ENCODE measurements at regions not wholly inside any gene's neighbourhood (a gene's known extent, or its start where the extent isn't known, plus 50 kb on each side); places are given as distances from the start of the nearest gene placed in this dataset.

GRCh38 chr11:39255648-39256047 is 2203.8 kb downstream of the LRRC4C start:
- TF ChIP-seq CTCF (IDR thresholded peaks at IDR 0.05), result no peak
- TF ChIP-seq FOXJ3 (CRISPR knock-in tag; IDR thresholded peaks at IDR 0.05; ENCODE audit: borderline replicate concordance), result no peak
- TF ChIP-seq HMGA2 (CRISPR knock-in tag; IDR thresholded peaks at IDR 0.05), result no peak
- TF ChIP-seq MAX (CRISPR knock-in tag; IDR thresholded peaks at IDR 0.05), result no peak
- no peak for TF ChIP-seq ZNF532 (CRISPR knock-in tag; IDR thresholded peaks at IDR 0.05; ENCODE audit: borderline replicate concordance)
- TF ChIP-seq E2F4 (CRISPR knock-in tag; IDR thresholded peaks at IDR 0.05; ENCODE audit: borderline replicate concordance, low read depth), result no peak

Data from WTC11 (cell line).